CD14-positive monocyte (primary cell): ENCODE measurements at regions not wholly inside any gene's neighbourhood (a gene's known extent, or its start where the extent isn't known, plus 50 kb on each side); places are given as distances from the start of the nearest gene placed in this dataset.

Experiments used
- DNase-seq, 3 donors: peaks; one replicate each; pipeline ENCODE4 v3.0.0-alpha.2; 2011 to 2022
- H2AFZ ChIP-seq: 2 replicates; pipeline ENCODE4 v1.6.0; 2012; ENCODE audit warnings: mild to moderate bottlenecking, low read depth, low read length, inconsistent platforms; ENCODE audit not compliant: insufficient read depth, poor library complexity, severe bottlenecking
- H3K27ac ChIP-seq, 2 donors: 1 replicate in 1 of 2; 2 replicates in 1 of 2; pipeline ENCODE4 v1.5.1; 2012 to 2013; ENCODE audit warnings: low read length in 2 of 2, control low read depth in 1 of 2, inconsistent platforms in 1 of 2, low read depth in 1 of 2, mild to moderate bottlenecking in 1 of 2
- H3K27me3 ChIP-seq, 2 donors: one replicate each; pipeline versions ENCODE4 v1.6.0 to v1.6.1; 2011 to 2013; ENCODE audit warnings: low read length in 2 of 2; ENCODE audit not compliant: control insufficient read depth in 2 of 2, insufficient read depth in 2 of 2
- H3K36me3 ChIP-seq, 2 donors: replicated peaks in 1 of 2; 1 replicate in 1 of 2; 2 replicates in 1 of 2; pipeline versions ENCODE4 v1.5.1 to v1.6.1; 2012 to 2013; ENCODE audit warnings: low read length in 2 of 2, control low read depth in 1 of 2, inconsistent platforms in 1 of 2, mild to moderate bottlenecking in 1 of 2; ENCODE audit not compliant: insufficient read depth in 2 of 2, control insufficient read depth in 1 of 2
- H3K4me1 ChIP-seq, 2 donors: 1 replicate in 1 of 2; 2 replicates in 1 of 2; pipeline versions ENCODE4 v1.5.1 to v1.6.1; 2012 to 2013; ENCODE audit warnings: low read length in 2 of 2, control low read depth in 1 of 2, inconsistent platforms in 1 of 2, mild to moderate bottlenecking in 1 of 2, moderate library complexity in 1 of 2; ENCODE audit not compliant: insufficient read depth in 2 of 2, control insufficient read depth in 1 of 2
- H3K4me2 ChIP-seq: replicated peaks from 2 replicates; pipeline ENCODE3; 2012; ENCODE audit warnings: low read length, moderate library complexity, mild to moderate bottlenecking; ENCODE audit not compliant: poor library complexity, severe bottlenecking; ENCODE audit errors: extremely low read depth
- H3K4me3 ChIP-seq, 3 experiments: fragments of 200-600 bp in 1 of 3; sonication (generic) in 1 of 3; replicated peaks in 1 of 3; 1 replicate in 2 of 3; 2 replicates in 1 of 3; pipeline ENCODE4 v1.5.1; 2011 to 2013; ENCODE audit warnings: low read length in 3 of 3, mild to moderate bottlenecking in 3 of 3, control low read depth in 2 of 3, low read depth in 2 of 3, inconsistent platforms in 1 of 3, moderate library complexity in 1 of 3
- H3K79me2 ChIP-seq: 2 replicates; pipeline ENCODE4 v1.6.0; 2012; ENCODE audit warnings: mild to moderate bottlenecking, control low read depth, inconsistent platforms, low read length, moderate library complexity; ENCODE audit not compliant: insufficient read depth
- H3K9ac ChIP-seq: 2 replicates; pipeline ENCODE4 v1.6.0; 2017; ENCODE audit warnings: low read length, mild to moderate bottlenecking; ENCODE audit not compliant: insufficient read depth, poor library complexity, severe bottlenecking
- H3K9me3 ChIP-seq, 2 donors: replicated peaks in 1 of 2; 1 replicate in 1 of 2; 2 replicates in 1 of 2; pipeline versions ENCODE4 v1.5.1 to v1.6.1; 2012 to 2013; ENCODE audit warnings: low read length in 2 of 2, control low read depth in 1 of 2; ENCODE audit not compliant: control insufficient read depth in 1 of 2, insufficient read depth in 1 of 2
- H4K20me1 ChIP-seq: 2 replicates; pipeline ENCODE4 v1.6.0; 2012; ENCODE audit warnings: mild to moderate bottlenecking, low read length, control low read depth, moderate library complexity; ENCODE audit not compliant: insufficient read depth
- H3K27ac Mint-ChIP-seq, 7 donors: one replicate each; pipeline ENCODE4 v1.8.0; 2020; ENCODE audit warnings: mild to moderate bottlenecking in 7 of 7, mixed read lengths in 7 of 7, moderate library complexity in 6 of 7, inconsistent platforms in 2 of 7
- H3K27me3 Mint-ChIP-seq, 3 donors: one replicate each; pipeline ENCODE4 v1.8.0; 2021 to 2022; ENCODE audit warnings: low read depth in 3 of 3, mild to moderate bottlenecking in 3 of 3, mixed read lengths in 3 of 3, moderate library complexity in 3 of 3, inconsistent platforms in 1 of 3
- H3K36me3 Mint-ChIP-seq, 2 donors: one replicate each; pipeline ENCODE4 v1.8.0; 2020; ENCODE audit warnings: mixed read lengths in 2 of 2, inconsistent platforms in 1 of 2, mild to moderate bottlenecking in 1 of 2
- H3K4me1 Mint-ChIP-seq: one replicate; pipeline ENCODE4 v1.8.0; 2020; ENCODE audit warnings: mild to moderate bottlenecking, mixed read lengths
- H3K4me3 Mint-ChIP-seq, 2 donors: one replicate each; pipeline ENCODE4 v1.8.0; 2020; ENCODE audit warnings: mild to moderate bottlenecking in 2 of 2, mixed read lengths in 2 of 2, moderate library complexity in 1 of 2
- H3K9me3 Mint-ChIP-seq, 7 donors: one replicate each; pipeline ENCODE4 v1.8.0; 2020 to 2022; ENCODE audit warnings: mixed read lengths in 7 of 7, mild to moderate bottlenecking in 6 of 7, moderate library complexity in 6 of 7, inconsistent platforms in 2 of 7
- WGBS: methylation state at CpG from one replicate; pipeline ENCODE4 v1.1.5; 2013; ENCODE audit warnings: missing lambda C conversion rate; ENCODE audit not compliant: insufficient coverage; 5-methylcytosine and 5-hydroxymethylcytosine counted together
- intact Hi-C, 2 donors: fragments of 100-400 bp; cut with micrococcal nuclease; formaldehyde crosslinking; loops; one replicate each; pipeline versions ENCODE4 v1.15.0 to v1.15.1; 2023
- TF ChIP-seq, protein P1 (sequence below): fragments of 200-600 bp; IDR thresholded peaks from one replicate; pipeline ENCODE4 v1.8.0; 2022; ENCODE audit warnings: antibody characterized with exemption, mild to moderate bottlenecking

DNA sequence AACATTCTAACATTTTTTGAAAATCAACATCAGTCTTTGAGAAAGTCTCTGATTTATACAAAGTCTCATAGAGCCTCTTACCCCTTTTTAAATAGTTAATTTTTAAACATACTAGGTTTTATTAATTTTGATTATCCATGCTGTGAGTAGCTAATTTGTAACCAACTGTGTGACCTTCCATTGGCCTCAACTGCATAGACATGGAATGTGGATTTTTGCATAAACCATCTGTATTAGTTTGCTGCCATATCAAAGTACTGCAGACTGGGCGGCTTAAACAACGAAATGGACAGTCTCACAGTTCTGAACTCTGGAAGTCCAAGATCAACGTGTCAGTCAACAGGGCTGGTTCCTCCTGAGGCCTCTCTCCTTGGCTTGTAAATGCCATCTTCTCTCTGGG, 89.2 kb upstream of the AJAP1 start:
- intact Hi-C loops: no loop called here
- TF ChIP-seq, protein P1, sequence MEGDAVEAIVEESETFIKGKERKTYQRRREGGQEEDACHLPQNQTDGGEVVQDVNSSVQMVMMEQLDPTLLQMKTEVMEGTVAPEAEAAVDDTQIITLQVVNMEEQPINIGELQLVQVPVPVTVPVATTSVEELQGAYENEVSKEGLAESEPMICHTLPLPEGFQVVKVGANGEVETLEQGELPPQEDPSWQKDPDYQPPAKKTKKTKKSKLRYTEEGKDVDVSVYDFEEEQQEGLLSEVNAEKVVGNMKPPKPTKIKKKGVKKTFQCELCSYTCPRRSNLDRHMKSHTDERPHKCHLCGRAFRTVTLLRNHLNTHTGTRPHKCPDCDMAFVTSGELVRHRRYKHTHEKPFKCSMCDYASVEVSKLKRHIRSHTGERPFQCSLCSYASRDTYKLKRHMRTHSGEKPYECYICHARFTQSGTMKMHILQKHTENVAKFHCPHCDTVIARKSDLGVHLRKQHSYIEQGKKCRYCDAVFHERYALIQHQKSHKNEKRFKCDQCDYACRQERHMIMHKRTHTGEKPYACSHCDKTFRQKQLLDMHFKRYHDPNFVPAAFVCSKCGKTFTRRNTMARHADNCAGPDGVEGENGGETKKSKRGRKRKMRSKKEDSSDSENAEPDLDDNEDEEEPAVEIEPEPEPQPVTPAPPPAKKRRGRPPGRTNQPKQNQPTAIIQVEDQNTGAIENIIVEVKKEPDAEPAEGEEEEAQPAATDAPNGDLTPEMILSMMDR: no peak
- Histone ChIP-seq H3K4me2 (no peak overlapping the region), H3K4me1 (no peaks in the 10 kb centered on the region), H3K79me2 (no peaks in the 10 kb centered on the region), H3K9ac (no peak overlapping the region), H3K9me3 (no peaks in the 10 kb centered on the region), H2AFZ (no peak overlapping the region), H4K20me1 (no peaks in the 10 kb centered on the region), H3K36me3 (no peaks in the 10 kb centered on the region), H3K4me3 (no peak overlapping the region), H3K27me3 (no peaks in the 10 kb centered on the region), H3K27ac (no peak overlapping the region)
- Mint-ChIP-seq H3K36me3 (no peaks in the 10 kb centered on the region), H3K9me3 (peaks cover 0 to 4% (median 0%) of the 10 kb centered on the region in 7 donors), H3K27ac (no peak overlapping the region), H3K4me3 (no peak overlapping the region), H3K27me3 (peaks cover 7 to 8% (median 7%) of the 10 kb centered on the region in 3 donors), H3K4me1 (no peaks in the 10 kb centered on the region)
- WGBS: 92% methylated on average over 3 of the region's 3 CpGs
- DNase-seq: no peak

DNA sequence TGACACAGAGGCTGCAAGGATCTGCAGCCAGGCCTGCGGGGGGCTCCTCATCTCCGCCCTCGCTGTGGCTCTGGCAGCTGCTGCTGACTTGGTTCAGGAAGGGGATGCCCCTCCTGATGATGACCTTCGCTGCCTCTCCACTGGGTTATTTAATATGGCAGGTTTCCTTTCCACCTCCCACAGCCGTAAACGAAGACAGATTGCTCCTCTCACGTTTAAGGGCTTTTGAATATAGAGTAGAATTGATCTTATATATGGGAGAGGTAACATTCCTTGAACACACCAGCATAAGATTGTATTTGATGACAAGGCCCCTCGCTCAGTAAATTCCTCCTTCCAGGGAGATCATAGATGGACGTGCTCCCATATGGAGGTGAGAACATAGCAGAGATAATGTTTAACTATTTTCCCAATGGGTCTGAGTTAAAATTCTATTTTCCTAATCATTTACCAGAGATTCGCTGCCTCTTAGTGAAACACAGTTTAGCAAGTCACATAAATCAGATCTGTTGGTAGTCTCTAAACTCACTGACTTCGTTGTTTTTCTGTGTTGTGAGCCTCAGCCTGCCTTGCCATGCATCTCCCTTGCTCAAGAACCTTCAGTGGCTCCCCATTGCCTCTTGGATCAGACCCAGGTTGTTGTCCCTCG, 88.5 kb upstream of the AJAP1 start:
- intact Hi-C loops: no loop called here
- Histone ChIP-seq H3K9me3 (no peaks in the 10 kb centered on the region), H3K4me1 (no peaks in the 10 kb centered on the region), H3K36me3 (no peaks in the 10 kb centered on the region), H3K79me2 (no peaks in the 10 kb centered on the region), H3K9ac (no peak overlapping the region), H3K4me2 (no peak overlapping the region), H3K4me3 (no peak overlapping the region), H4K20me1 (no peaks in the 10 kb centered on the region), H2AFZ (no peak overlapping the region), H3K27ac (no peak overlapping the region), H3K27me3 (no peaks in the 10 kb centered on the region)
- Mint-ChIP-seq H3K27ac (no peak overlapping the region), H3K36me3 (no peaks in the 10 kb centered on the region), H3K27me3 (peaks cover 6% of the 10 kb centered on the region in 3 donors), H3K9me3 (peaks cover 0 to 4% (median 0%) of the 10 kb centered on the region in 7 donors), H3K4me3 (no peak overlapping the region), H3K4me1 (no peaks in the 10 kb centered on the region)
- no peak for DNase-seq
- TF ChIP-seq, protein P1: no peak
- WGBS: 91% methylated on average over 3 of the region's 12 CpGs
